HEK293 (cell line): ENCODE measurements at regions not wholly inside any gene's neighbourhood (a gene's known extent, or its start where the extent isn't known, plus 50 kb on each side); places are given as distances from the start of the nearest gene placed in this dataset.

ENCODE experiments used
- CTCF ChIA-PET: fragments of 350-600 bp; formaldehyde crosslinking; extraction: SDS; loops from one replicate; lab custom pipeline; 2021; ENCODE audit warnings: antibody characterized with exemption; lab: Yijun Ruan, JAX
- POLR2A ChIA-PET: fragments of 300-600 bp; formaldehyde crosslinking; extraction: SDS; loops from one replicate; lab custom pipeline; 2020; ENCODE audit warnings: antibody characterized with exemption, inconsistent platforms; lab: Yijun Ruan, JAX
- H3K27ac ChIP-seq: fragments of 200-500 bp; sonication (Bioruptor generic); 2 replicates; pipeline ENCODE4 v1.5.1; 2014; ENCODE audit warnings: low read depth, low read length, control low read depth, inconsistent platforms; ENCODE audit errors: extremely low read depth
- H3K36me3 ChIP-seq, 2 experiments: fragments of 200-500 bp in 1 of 2; sonication (Bioruptor generic) in 1 of 2; 1 replicate in 1 of 2; 2 replicates in 1 of 2; pipeline ENCODE4 v1.5.1; 2014 to 2017; ENCODE audit warnings: inconsistent platforms in 2 of 2, low read length in 2 of 2; ENCODE audit not compliant: control insufficient read depth in 2 of 2, insufficient read depth in 1 of 2
- H3K4me1 ChIP-seq: fragments of 200-500 bp; sonication (Bioruptor generic); 2 replicates; pipeline ENCODE4 v1.5.1; 2014; ENCODE audit warnings: mild to moderate bottlenecking, low read length, inconsistent platforms; ENCODE audit not compliant: control insufficient read depth, insufficient read depth
- H3K4me3 ChIP-seq: 2 replicates; pipeline ENCODE4 v1.5.1; 2011; ENCODE audit warnings: low read depth, mild to moderate bottlenecking, control low read depth, low read length, moderate library complexity
- H3K9me3 ChIP-seq: fragments of 200-500 bp; sonication (Bioruptor generic); 2 replicates; pipeline ENCODE4 v1.5.1; 2014; ENCODE audit warnings: low read depth, low read length, inconsistent platforms; ENCODE audit not compliant: control insufficient read depth, insufficient read depth
- BCL11B ChIP-seq: fragments of 450-650 bp; formaldehyde crosslinking; IDR thresholded peaks from 2 replicates; pipeline ENCODE4 v1.5.1; 2016; ENCODE audit warnings: low read depth, missing biosample characterization, missing genetic modification characterization
- KLF1 ChIP-seq: fragments of 450-650 bp; formaldehyde crosslinking; IDR thresholded peaks from 2 replicates; pipeline ENCODE4 v1.5.1; 2016; ENCODE audit warnings: missing biosample characterization, missing genetic modification characterization
- OVOL3 ChIP-seq: fragments of 450-650 bp; formaldehyde crosslinking; IDR thresholded peaks from 2 replicates; pipeline ENCODE4 v1.5.1; 2016; ENCODE audit warnings: missing biosample characterization, missing genetic modification characterization
- PRDM1 ChIP-seq: fragments of 450-650 bp; formaldehyde crosslinking; IDR thresholded peaks from 2 replicates; pipeline ENCODE4; 2016; ENCODE audit warnings: missing biosample characterization, missing genetic modification characterization
- REST ChIP-seq: fragments of 450-650 bp; formaldehyde crosslinking; IDR thresholded peaks from 2 replicates; pipeline ENCODE4 v1.5.1; 2016; ENCODE audit warnings: missing biosample characterization, missing genetic modification characterization
- SCRT1 ChIP-seq: fragments of 450-650 bp; formaldehyde crosslinking; IDR thresholded peaks from 2 replicates; pipeline ENCODE4 v1.5.1; 2016; ENCODE audit warnings: missing biosample characterization, missing genetic modification characterization, borderline replicate concordance
- ZNF146 ChIP-seq: fragments of 450-650 bp; formaldehyde crosslinking; IDR thresholded peaks from 2 replicates; pipeline ENCODE4 v1.5.1; 2016; ENCODE audit warnings: missing biosample characterization, missing genetic modification characterization
- ZNF184 ChIP-seq: fragments of 450-650 bp; IDR thresholded peaks from 2 replicates; pipeline ENCODE4 v1.5.1; 2018; ENCODE audit warnings: missing biosample characterization, mild to moderate bottlenecking, missing genetic modification characterization
- ZNF23 ChIP-seq: fragments of 450-650 bp; formaldehyde crosslinking; IDR thresholded peaks from 2 replicates; pipeline ENCODE4 v1.5.1; 2016; ENCODE audit warnings: missing biosample characterization, missing genetic modification characterization, borderline replicate concordance
- ZNF433 ChIP-seq: fragments of 450-650 bp; formaldehyde crosslinking; IDR thresholded peaks from 2 replicates; pipeline ENCODE4 v1.5.1; 2016; ENCODE audit warnings: missing biosample characterization, missing genetic modification characterization, low read depth
- ZNF473 ChIP-seq: fragments of 450-650 bp; formaldehyde crosslinking; IDR thresholded peaks from 2 replicates; pipeline ENCODE4 v1.5.1; 2017; ENCODE audit warnings: missing biosample characterization, missing genetic modification characterization
- ZNF707 ChIP-seq: fragments of 450-650 bp; formaldehyde crosslinking; IDR thresholded peaks from 2 replicates; pipeline ENCODE4 v1.5.1; 2016; ENCODE audit warnings: missing biosample characterization, missing genetic modification characterization
- TF ChIP-seq, protein P1 (sequence below): fragments of 450-650 bp; formaldehyde crosslinking; IDR thresholded peaks from 2 replicates; pipeline ENCODE4 v1.5.1; 2016; ENCODE audit warnings: missing biosample characterization, missing genetic modification characterization

- Histone ChIP-seq H3K27ac (no peak overlapping the region), H3K4me1 (no peaks in the 10 kb centered on the region), H3K4me3 (no peak overlapping the region), H3K36me3 (no peaks in the 10 kb centered on the region), H3K9me3 (no peaks in the 10 kb centered on the region)
- ChIA-PET CTCF (interaction anchor here (0.6 kb wide), 1 partner anchor 1606 kb away, joined by 5 read pairs; no protein-coding TSS in a partner anchor), POLR2A (no interaction called here)
- TF ChIP-seq ZNF707 (tag by site-specific recombination) (no peak), BCL11B (tag by site-specific recombination) (no peak), REST (tag by site-specific recombination) (no peak), PRDM1 (tag by site-specific recombination) (no peak), KLF1 (tag by site-specific recombination) (no peak), ZNF473 (tag by site-specific recombination) (no peak), ZNF146 (tag by site-specific recombination) (no peak)
These were observed 868.5 kb upstream of the SLIT2 start for GRCh38 chr4:19382993-19383756.

DNA sequence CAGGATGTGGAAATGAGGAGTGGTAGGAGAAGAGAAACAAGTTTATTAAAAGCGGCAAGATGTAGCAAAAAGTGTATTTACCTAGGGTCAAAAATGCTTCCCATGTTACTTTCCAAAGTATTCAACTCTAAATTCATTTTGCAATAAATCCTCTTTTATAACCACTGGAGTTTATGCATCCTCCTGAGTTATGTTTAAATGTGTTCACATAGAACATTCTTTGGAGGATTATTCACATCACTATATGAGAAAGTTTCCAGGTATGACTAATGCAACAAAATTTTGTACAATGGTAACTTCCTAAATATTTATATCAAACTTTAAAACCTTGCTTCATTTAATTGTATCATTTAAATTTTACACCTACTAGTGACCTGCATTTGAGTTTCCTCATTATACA lies 870.6 kb upstream of the SLIT2 start:
- Histone ChIP-seq H3K27ac (no peak overlapping the region), H3K4me1 (no peaks in the 10 kb centered on the region), H3K9me3 (no peaks in the 10 kb centered on the region), H3K36me3 (no peaks in the 10 kb centered on the region), H3K4me3 (no peak overlapping the region)
- CTCF ChIA-PET, result no interaction called here
- POLR2A ChIA-PET, result no interaction called here
- TF ChIP-seq SCRT1 (tag by site-specific recombination), result no peak
- TF ChIP-seq, protein P1, sequence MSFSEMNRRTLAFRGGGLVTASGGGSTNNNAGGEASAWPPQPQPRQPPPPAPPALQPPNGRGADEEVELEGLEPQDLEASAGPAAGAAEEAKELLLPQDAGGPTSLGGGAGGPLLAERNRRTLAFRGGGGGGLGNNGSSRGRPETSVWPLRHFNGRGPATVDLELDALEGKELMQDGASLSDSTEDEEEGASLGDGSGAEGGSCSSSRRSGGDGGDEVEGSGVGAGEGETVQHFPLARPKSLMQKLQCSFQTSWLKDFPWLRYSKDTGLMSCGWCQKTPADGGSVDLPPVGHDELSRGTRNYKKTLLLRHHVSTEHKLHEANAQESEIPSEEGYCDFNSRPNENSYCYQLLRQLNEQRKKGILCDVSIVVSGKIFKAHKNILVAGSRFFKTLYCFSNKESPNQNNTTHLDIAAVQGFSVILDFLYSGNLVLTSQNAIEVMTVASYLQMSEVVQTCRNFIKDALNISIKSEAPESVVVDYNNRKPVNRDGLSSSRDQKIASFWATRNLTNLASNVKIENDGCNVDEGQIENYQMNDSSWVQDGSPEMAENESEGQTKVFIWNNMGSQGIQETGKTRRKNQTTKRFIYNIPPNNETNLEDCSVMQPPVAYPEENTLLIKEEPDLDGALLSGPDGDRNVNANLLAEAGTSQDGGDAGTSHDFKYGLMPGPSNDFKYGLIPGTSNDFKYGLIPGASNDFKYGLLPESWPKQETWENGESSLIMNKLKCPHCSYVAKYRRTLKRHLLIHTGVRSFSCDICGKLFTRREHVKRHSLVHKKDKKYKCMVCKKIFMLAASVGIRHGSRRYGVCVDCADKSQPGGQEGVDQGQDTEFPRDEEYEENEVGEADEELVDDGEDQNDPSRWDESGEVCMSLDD, result no peak
- TF ChIP-seq ZNF433, result no peak

GRCh38 chr4:19380600-19380999 lies 871.1 kb upstream of the SLIT2 start:
- Histone ChIP-seq H3K4me3 (no peak overlapping the region), H3K9me3 (no peaks in the 10 kb centered on the region), H3K27ac (no peak overlapping the region), H3K4me1 (no peaks in the 10 kb centered on the region), H3K36me3 (no peaks in the 10 kb centered on the region)
- TF ChIP-seq OVOL3 (tag by site-specific recombination), result no peak
- TF ChIP-seq ZNF184, result no peak
- no peak for TF ChIP-seq ZNF23 (tag by site-specific recombination)
- POLR2A ChIA-PET, result no interaction called here
- CTCF ChIA-PET, result no interaction called here
